Endothelial cell of umbilical vein (primary cell): ENCODE measurements at regions not wholly inside any gene's neighbourhood (a gene's known extent, or its start where the extent isn't known, plus 50 kb on each side); places are given as distances from the start of the nearest gene placed in this dataset.

Source experiments
- EZH2 ChIP-seq: IDR thresholded peaks from 2 replicates; pipeline ENCODE4 v1.6.1; 2012; ENCODE audit warnings: borderline replicate concordance, low read depth, mild to moderate bottlenecking, moderate library complexity, low read length, inconsistent platforms; ENCODE audit not compliant: severe bottlenecking
- GATA2 ChIP-seq: IDR thresholded peaks from 2 replicates; pipeline ENCODE4 v1.7.0; 2011; ENCODE audit warnings: low read depth, mild to moderate bottlenecking, moderate library complexity, mixed read lengths, low read length; ENCODE audit not compliant: insufficient read length, insufficient read depth
- POLR2A ChIP-seq: IDR thresholded peaks from 2 replicates; pipeline ENCODE4 v1.6.1; 2012; ENCODE audit warnings: low read depth, mild to moderate bottlenecking, control low read depth, low read length
- POLR2AphosphoS5 ChIP-seq: IDR thresholded peaks from 2 replicates; pipeline ENCODE4 v1.6.1; 2012; ENCODE audit warnings: low read depth, mild to moderate bottlenecking, control low read depth, low read length, moderate library complexity; ENCODE audit not compliant: insufficient read depth
- TF ChIP-seq, protein P1 (sequence below), 2 donors: IDR thresholded peaks; 1 replicate in 1 of 2; 2 replicates in 1 of 2; pipeline ENCODE4 v1.5.1; 2011; ENCODE audit warnings: low read length in 2 of 2, mild to moderate bottlenecking in 2 of 2, moderate library complexity in 2 of 2, control low read depth in 1 of 2, inconsistent platforms in 1 of 2, low read depth in 1 of 2; ENCODE audit not compliant: insufficient read depth in 1 of 2; ENCODE audit errors: extremely low read depth in 1 of 2

DNA sequence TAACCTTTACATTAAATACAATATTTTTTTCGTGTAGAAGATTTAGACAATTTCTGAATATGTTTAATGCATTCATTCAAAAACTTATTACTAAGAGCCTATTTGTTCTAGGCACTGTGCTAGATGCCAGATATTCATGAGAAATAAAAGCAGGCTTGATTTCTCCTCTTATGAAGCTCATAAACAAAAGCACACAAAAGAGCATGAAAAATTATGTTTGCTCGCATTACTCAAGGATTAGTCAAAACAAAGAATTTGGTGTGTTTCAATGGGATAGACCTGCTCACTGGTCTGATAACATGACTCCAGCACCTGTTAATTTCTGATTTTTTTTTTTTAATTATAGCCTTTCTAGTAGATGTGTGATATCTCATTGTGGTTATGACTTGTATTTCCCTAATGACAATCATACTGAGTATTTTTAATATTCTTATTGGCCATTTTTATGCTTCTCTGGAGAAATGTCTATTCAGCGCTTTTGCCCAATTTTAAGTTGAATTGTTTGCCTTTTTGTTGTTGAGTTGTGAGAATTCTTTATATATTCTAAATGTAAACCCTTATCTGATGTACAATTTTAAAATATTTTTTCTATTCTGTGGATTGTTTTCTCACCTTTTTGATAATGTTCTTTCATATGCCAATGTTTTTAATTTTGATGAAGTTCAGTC, 382.3 kb upstream of the ADGRL4 start:
- TF ChIP-seq, protein P1, sequence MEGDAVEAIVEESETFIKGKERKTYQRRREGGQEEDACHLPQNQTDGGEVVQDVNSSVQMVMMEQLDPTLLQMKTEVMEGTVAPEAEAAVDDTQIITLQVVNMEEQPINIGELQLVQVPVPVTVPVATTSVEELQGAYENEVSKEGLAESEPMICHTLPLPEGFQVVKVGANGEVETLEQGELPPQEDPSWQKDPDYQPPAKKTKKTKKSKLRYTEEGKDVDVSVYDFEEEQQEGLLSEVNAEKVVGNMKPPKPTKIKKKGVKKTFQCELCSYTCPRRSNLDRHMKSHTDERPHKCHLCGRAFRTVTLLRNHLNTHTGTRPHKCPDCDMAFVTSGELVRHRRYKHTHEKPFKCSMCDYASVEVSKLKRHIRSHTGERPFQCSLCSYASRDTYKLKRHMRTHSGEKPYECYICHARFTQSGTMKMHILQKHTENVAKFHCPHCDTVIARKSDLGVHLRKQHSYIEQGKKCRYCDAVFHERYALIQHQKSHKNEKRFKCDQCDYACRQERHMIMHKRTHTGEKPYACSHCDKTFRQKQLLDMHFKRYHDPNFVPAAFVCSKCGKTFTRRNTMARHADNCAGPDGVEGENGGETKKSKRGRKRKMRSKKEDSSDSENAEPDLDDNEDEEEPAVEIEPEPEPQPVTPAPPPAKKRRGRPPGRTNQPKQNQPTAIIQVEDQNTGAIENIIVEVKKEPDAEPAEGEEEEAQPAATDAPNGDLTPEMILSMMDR (IDR thresholded peaks at IDR 0.05; ENCODE audit: extremely low read depth in 1 of 2, insufficient read depth in 1 of 2, low read depth in 1 of 2, low read length in 2 of 2) = no peak
- TF ChIP-seq POLR2AphosphoS5 (no peak), POLR2A (no peak), EZH2 (no peak), GATA2 (no peak)
